ENCODE measurements at regions not wholly inside any gene's neighbourhood (a gene's known extent, or its start where the extent isn't known, plus 50 kb on each side); places are given as distances from the start of the nearest gene placed in this dataset.

GRCh38 chr5:84682531-84682930 lies 297.9 kb upstream of the EDIL3 start:
- Mint-ChIP-seq H3K27me3 (no peaks in the 10 kb centered on the region), H3K27ac (no peak overlapping the region)

GRCh38 chr5:84680908-84681307 lies 296.2 kb upstream of the EDIL3 start:
- no peaks in the 10 kb centered on the region for H3K4me1 Mint-ChIP-seq
- CTCF ChIA-PET = interaction anchor here (0.6 kb wide), 1 partner anchor 32 kb away, joined by 3 read pairs; no protein-coding TSS in a partner anchor
- POLR2A ChIA-PET = no interaction called here
- no peak overlapping the region for H3K27ac Mint-ChIP-seq
- H3K9me3 Mint-ChIP-seq (ENCODE audit: low read depth) = no peaks in the 10 kb centered on the region
- no peak overlapping the region for H3K4me3 Mint-ChIP-seq
- H3K36me3 Mint-ChIP-seq (ENCODE audit: low read depth) = no peaks in the 10 kb centered on the region
- intact Hi-C loops (cut with DNase I, micrococcal nuclease) = no loop called here
- H3K27me3 Mint-ChIP-seq = no peaks in the 10 kb centered on the region
- no peak for ATAC-seq
- DNase-seq = no peak

More at GRCh38 chr5:84682531-84682930, 297.9 kb upstream of the EDIL3 start:
- POLR2A ChIA-PET = no interaction called here
- H3K4me3 Mint-ChIP-seq = no peak overlapping the region
- intact Hi-C loops (cut with DNase I, micrococcal nuclease) = no loop called here
- ATAC-seq (no peak), DNase-seq (no peak)
- H3K4me1 Mint-ChIP-seq = no peaks in the 10 kb centered on the region
- no peaks in the 10 kb centered on the region for H3K9me3 Mint-ChIP-seq (ENCODE audit: low read depth)
- CTCF ChIA-PET = no interaction called here
- H3K36me3 Mint-ChIP-seq (ENCODE audit: low read depth) = no peaks in the 10 kb centered on the region

- intact Hi-C loops (cut with DNase I, micrococcal nuclease) = no loop called here
- POLR2A ChIA-PET = no interaction called here
- H3K27me3 Mint-ChIP-seq = no peaks in the 10 kb centered on the region
- DNase-seq (no peak), ATAC-seq (no peak)
- H3K9me3 Mint-ChIP-seq (ENCODE audit: low read depth) = peaks cover 8% of the 10 kb centered on the region
- no peak overlapping the region for H3K27ac Mint-ChIP-seq
- no peak overlapping the region for H3K4me3 Mint-ChIP-seq
- CTCF ChIA-PET = no interaction called here
- no peaks in the 10 kb centered on the region for H3K36me3 Mint-ChIP-seq (ENCODE audit: low read depth)
- H3K4me1 Mint-ChIP-seq = no peaks in the 10 kb centered on the region
These were observed 289.1 kb upstream of the EDIL3 start for GRCh38 chr5:84673785-84674184.

GRCh38 chr5:84667576-84667975 lies 282.9 kb upstream of the EDIL3 start:
- Mint-ChIP-seq H3K27ac (no peak overlapping the region), H3K27me3 (no peaks in the 10 kb centered on the region), H3K4me3 (no peak overlapping the region), H3K4me1 (no peaks in the 10 kb centered on the region), H3K9me3 (ENCODE audit: low read depth) (peaks cover 10% of the 10 kb centered on the region), H3K36me3 (ENCODE audit: low read depth) (no peaks in the 10 kb centered on the region)
- DNase-seq (no peak), ATAC-seq (no peak)
- intact Hi-C loops (cut with DNase I, micrococcal nuclease) = no loop called here
- ChIA-PET POLR2A (no interaction called here), CTCF (no interaction called here)

- intact Hi-C loops (cut with DNase I, micrococcal nuclease) = no loop called here
- no peaks in the 10 kb centered on the region for H3K36me3 Mint-ChIP-seq (ENCODE audit: low read depth)
- no peaks in the 10 kb centered on the region for H3K4me1 Mint-ChIP-seq
- no peak for DNase-seq
- H3K27ac Mint-ChIP-seq = no peak overlapping the region
- H3K27me3 Mint-ChIP-seq = no peaks in the 10 kb centered on the region
- POLR2A ChIA-PET = no interaction called here
- H3K9me3 Mint-ChIP-seq (ENCODE audit: low read depth) = no peaks in the 10 kb centered on the region
- CTCF ChIA-PET = interaction anchor here (0.6 kb wide), 1 partner anchor 44 kb away, joined by 4 read pairs; no protein-coding TSS in a partner anchor
- no peak overlapping the region for H3K4me3 Mint-ChIP-seq
- ATAC-seq = no peak
These were observed 265.7 kb upstream of the EDIL3 start for GRCh38 chr5:84650429-84650828.

GRCh38 chr5:84647581-84647980 lies 262.9 kb upstream of the EDIL3 start:
- intact Hi-C loops (cut with DNase I, micrococcal nuclease) = no loop called here
- Mint-ChIP-seq H3K27me3 (no peaks in the 10 kb centered on the region), H3K27ac (no peak overlapping the region), H3K4me1 (no peaks in the 10 kb centered on the region), H3K36me3 (ENCODE audit: low read depth) (no peaks in the 10 kb centered on the region), H3K4me3 (no peak overlapping the region), H3K9me3 (ENCODE audit: low read depth) (no peaks in the 10 kb centered on the region)
- ChIA-PET CTCF (no interaction called here), POLR2A (no interaction called here)
- DNase-seq = no peak
- no peak for ATAC-seq

- ATAC-seq (no peak), DNase-seq (no peak)
- intact Hi-C loops (cut with DNase I, micrococcal nuclease) = no loop called here
- no peaks in the 10 kb centered on the region for H3K36me3 Mint-ChIP-seq (ENCODE audit: low read depth)
- H3K27me3 Mint-ChIP-seq = no peaks in the 10 kb centered on the region
- ChIA-PET CTCF (no interaction called here), POLR2A (no interaction called here)
- H3K4me1 Mint-ChIP-seq = no peaks in the 10 kb centered on the region
- no peak overlapping the region for H3K27ac Mint-ChIP-seq
- no peak overlapping the region for H3K4me3 Mint-ChIP-seq
- H3K9me3 Mint-ChIP-seq (ENCODE audit: low read depth) = no peaks in the 10 kb centered on the region
These were observed 258.1 kb upstream of the EDIL3 start for GRCh38 chr5:84642795-84643194.

GRCh38 chr5:84642324-84642723 lies 257.6 kb upstream of the EDIL3 start:
- Mint-ChIP-seq H3K4me3 (no peak overlapping the region), H3K27me3 (no peaks in the 10 kb centered on the region), H3K36me3 (ENCODE audit: low read depth) (no peaks in the 10 kb centered on the region), H3K9me3 (ENCODE audit: low read depth) (no peaks in the 10 kb centered on the region), H3K4me1 (no peaks in the 10 kb centered on the region), H3K27ac (no peak overlapping the region)
- ChIA-PET CTCF (no interaction called here), POLR2A (no interaction called here)
- no peak for DNase-seq
- intact Hi-C loops (cut with DNase I, micrococcal nuclease) = no loop called here
- ATAC-seq = no peak

- Mint-ChIP-seq H3K4me1 (no peaks in the 10 kb centered on the region), H3K36me3 (ENCODE audit: low read depth) (no peaks in the 10 kb centered on the region), H3K27me3 (no peaks in the 10 kb centered on the region), H3K9me3 (ENCODE audit: low read depth) (no peaks in the 10 kb centered on the region), H3K4me3 (no peak overlapping the region), H3K27ac (no peak overlapping the region)
- ChIA-PET POLR2A (no interaction called here), CTCF (no interaction called here)
- DNase-seq (no peak), ATAC-seq (no peak)
- intact Hi-C loops (cut with DNase I, micrococcal nuclease) = no loop called here
These were observed 253.1 kb upstream of the EDIL3 start for GRCh38 chr5:84637662-84638375.

- Mint-ChIP-seq H3K9me3 (ENCODE audit: low read depth) (no peaks in the 10 kb centered on the region), H3K4me3 (no peak overlapping the region), H3K27me3 (no peaks in the 10 kb centered on the region), H3K4me1 (no peaks in the 10 kb centered on the region), H3K36me3 (ENCODE audit: low read depth) (no peaks in the 10 kb centered on the region), H3K27ac (no peak overlapping the region)
- intact Hi-C loops (cut with DNase I, micrococcal nuclease) = no loop called here
- ChIA-PET POLR2A (no interaction called here), CTCF (interaction anchor here (0.8 kb wide), 1 partner anchor 65 kb away, joined by 3 read pairs; no protein-coding TSS in a partner anchor)
- ATAC-seq (no peak), DNase-seq (no peak)
These were observed 250.8 kb upstream of the EDIL3 start for GRCh38 chr5:84635235-84636055.

GRCh38 chr5:84634256-84634655 lies 249.6 kb upstream of the EDIL3 start:
- Mint-ChIP-seq H3K4me3 (no peak overlapping the region), H3K4me1 (no peaks in the 10 kb centered on the region), H3K9me3 (ENCODE audit: low read depth) (no peaks in the 10 kb centered on the region), H3K27ac (no peak overlapping the region), H3K36me3 (ENCODE audit: low read depth) (no peaks in the 10 kb centered on the region), H3K27me3 (no peaks in the 10 kb centered on the region)
- ChIA-PET POLR2A (no interaction called here), CTCF (interaction anchor here (0.8 kb wide), 1 partner anchor 64 kb away, joined by 3 read pairs; no protein-coding TSS in a partner anchor)
- intact Hi-C loops (cut with DNase I, micrococcal nuclease) = no loop called here
- no peak for DNase-seq
- ATAC-seq = no peak

- Mint-ChIP-seq H3K27ac (no peak overlapping the region), H3K4me3 (no peak overlapping the region), H3K4me1 (no peaks in the 10 kb centered on the region), H3K9me3 (ENCODE audit: low read depth) (no peaks in the 10 kb centered on the region), H3K27me3 (no peaks in the 10 kb centered on the region), H3K36me3 (ENCODE audit: low read depth) (no peaks in the 10 kb centered on the region)
- DNase-seq = no peak
- no peak for ATAC-seq
- CTCF ChIA-PET = interaction anchor here (0.6 kb wide), 1 partner anchor 20 kb away, joined by 4 read pairs; no protein-coding TSS in a partner anchor
- intact Hi-C loops (cut with DNase I, micrococcal nuclease) = no loop called here
- POLR2A ChIA-PET = no interaction called here
These were observed 247.7 kb upstream of the EDIL3 start for GRCh38 chr5:84632418-84632817.
